Right ventricle myocardium inferior (tissue), 1 donor: ENCODE measurements at regions not wholly inside any gene's neighbourhood (a gene's known extent, or its start where the extent isn't known, plus 50 kb on each side); places are given as distances from the start of the nearest gene placed in this dataset.
"Not testable (repeated sequence)": the region's sequence is repeated elsewhere in the genome, so short reads cannot be mapped to it uniquely, and the experiment has no call there.

Experiments
- ATAC-seq: fragments of 200-7000 bp; cut with Tn5 transposase; one replicate; pipeline ENCODE4 v1.9.1; 2020; ENCODE audit warnings: mild to moderate bottlenecking, moderate library complexity
- DNase-seq: peaks from one replicate; pipeline ENCODE4 v3.0.0; 2021; ENCODE audit errors: missing footprints
- intact Hi-C: fragments of 100-400 bp; cut with DNase I; formaldehyde crosslinking; loops from one replicate; pipeline ENCODE4 v1.11.0; 2022
- donor health status: DM: no; HTN: yes; CAD: no; lungs with severe emphysema.

DNA sequence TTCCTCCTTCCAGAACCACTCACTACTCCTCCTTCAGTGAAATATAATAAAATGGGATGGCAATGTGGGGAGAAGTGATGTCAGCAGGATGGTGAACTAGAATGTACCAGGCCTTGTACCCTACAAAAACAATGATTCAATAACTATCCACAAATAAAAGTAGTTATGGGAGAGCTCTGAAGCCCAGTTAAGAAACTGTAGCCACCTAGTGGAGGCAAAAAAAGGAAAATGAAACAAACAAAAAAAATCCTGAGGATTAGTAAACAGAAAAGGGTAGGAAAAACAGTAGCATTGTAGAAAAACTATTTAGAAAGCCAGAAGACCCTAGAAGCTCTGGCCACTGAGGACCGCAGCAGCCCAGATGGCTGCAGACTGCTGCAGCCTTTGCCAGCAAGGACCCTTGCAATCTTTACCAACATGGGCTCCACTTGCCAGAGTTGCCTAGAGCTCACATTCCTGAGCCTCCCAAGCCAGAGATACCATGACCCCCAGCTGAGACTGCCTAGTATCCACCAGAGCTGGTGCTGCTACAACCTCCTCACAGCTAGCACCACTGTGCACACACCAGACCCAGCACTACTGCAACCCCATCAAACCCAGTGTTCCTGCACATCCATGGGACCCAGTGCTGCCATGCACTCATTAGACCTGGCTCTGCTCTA, 259.7 kb upstream of the MSX2 start:
- no peak for ATAC-seq
- no peak for DNase-seq
- intact Hi-C loops = no loop called here

- ATAC-seq, intact Hi-C loops, DNase-seq: not testable (repeated sequence)
These were observed 252.9 kb upstream of the MSX2 start for GRCh38 chr5:174471528-174471927.

GRCh38 chr5:174472956-174473355, 251.4 kb upstream of the MSX2 start:
- no peak for ATAC-seq
- no peak for DNase-seq
- intact Hi-C loops = no loop called here

DNA sequence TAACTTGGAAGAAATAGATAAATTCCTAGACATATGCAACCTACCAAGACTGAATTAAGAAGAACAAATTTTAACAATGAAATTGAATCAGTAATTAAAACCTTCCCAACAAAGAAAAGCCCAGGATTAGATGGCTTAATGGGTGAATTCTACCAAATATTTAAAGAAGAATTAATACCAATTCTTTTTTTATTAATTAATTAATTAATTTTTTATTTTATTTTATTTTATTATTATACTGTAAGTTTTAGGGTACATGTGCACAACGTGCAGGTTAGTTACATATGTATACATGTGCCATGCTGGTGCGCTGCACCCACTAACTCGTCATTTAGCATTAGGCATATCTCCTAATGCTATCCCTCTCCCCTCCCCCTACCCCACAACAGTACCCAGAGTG, 248.4 kb upstream of the MSX2 start:
- DNase-seq, ATAC-seq, intact Hi-C loops: not testable (repeated sequence)

DNA sequence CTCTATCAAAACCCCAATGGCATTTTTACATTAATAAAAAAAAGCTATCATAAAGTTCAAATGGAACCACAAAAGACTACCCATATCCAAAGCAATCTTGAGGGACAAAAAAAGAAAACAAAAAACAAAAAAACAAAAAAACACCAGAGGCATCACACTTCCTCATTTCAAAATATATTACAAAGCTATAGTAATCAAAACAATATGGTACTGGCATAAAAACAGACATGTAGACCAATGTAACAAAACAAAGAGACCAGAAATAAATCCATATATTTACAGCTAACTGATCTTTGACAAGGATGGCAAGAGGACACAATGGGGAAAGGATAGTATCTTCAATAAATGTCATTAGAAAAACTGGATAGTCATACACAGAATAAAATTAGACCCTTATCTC, 245.1 kb upstream of the MSX2 start:
- intact Hi-C loops = no loop called here
- DNase-seq (no peak), ATAC-seq (no peak)

GRCh38 chr5:174481737-174482136, 242.6 kb upstream of the MSX2 start:
- no peak for ATAC-seq
- intact Hi-C loops = no loop called here
- DNase-seq = no peak

- intact Hi-C loops = no loop called here
- DNase-seq = no peak
- ATAC-seq = no peak
These were observed 241.8 kb upstream of the MSX2 start for GRCh38 chr5:174482607-174483024.

DNA sequence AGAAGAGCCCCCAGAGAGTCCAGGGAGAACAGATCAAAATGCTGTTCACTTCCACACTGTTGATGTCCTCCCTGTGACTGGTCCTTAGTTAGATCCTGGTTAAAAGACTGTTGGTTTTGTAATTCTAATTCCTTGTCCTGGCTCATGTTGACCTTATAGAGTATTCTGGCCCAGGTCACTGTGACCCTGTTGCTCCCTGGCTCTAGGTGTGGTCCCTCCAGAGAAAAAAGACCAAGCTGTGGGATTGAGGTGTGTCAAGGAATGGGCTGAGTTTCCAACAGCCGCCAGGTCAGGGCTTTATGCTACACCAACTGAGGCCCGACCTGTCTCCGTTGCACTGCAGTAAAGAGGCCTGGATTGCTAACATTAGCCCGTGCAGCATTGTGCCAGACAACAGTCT, 241.0 kb upstream of the MSX2 start:
- ATAC-seq (no peak), DNase-seq (no peak)
- intact Hi-C loops = no loop called here

- ATAC-seq (no peak), DNase-seq (no peak)
- intact Hi-C loops = no loop called here
These were observed 235.2 kb upstream of the MSX2 start for GRCh38 chr5:174489215-174489614.

GRCh38 chr5:174489920-174490597, 234.3 kb upstream of the MSX2 start:
- intact Hi-C loops = no loop called here
- no peak for ATAC-seq
- DNase-seq = peak; percentile 51

DNA sequence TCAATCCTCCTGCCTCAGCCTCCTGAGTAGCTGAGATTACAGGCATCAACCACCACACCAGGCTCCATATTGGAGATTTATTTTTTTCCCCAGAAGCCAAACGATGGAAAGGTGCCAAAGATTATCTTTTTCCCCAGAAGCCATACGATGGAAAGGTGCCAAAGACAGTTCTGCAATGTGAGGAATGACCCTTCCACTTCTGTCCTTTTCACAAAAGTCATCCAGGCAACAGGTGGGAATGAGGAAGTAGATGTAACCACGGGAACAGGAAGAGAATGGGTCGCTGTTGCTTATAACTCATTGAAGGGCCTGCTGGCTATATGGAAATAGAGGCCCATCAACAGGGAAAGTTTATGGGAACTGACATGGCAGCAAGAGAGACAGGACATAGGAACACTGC, 233.7 kb upstream of the MSX2 start:
- DNase-seq (no peak), ATAC-seq (no peak)
- intact Hi-C loops = no loop called here

- DNase-seq (no peak), ATAC-seq (no peak)
- intact Hi-C loops = no loop called here
These were observed 233.1 kb upstream of the MSX2 start for GRCh38 chr5:174491265-174491664.

- intact Hi-C loops = no loop called here
- no peak for DNase-seq
- no peak for ATAC-seq
These were observed 232.5 kb upstream of the MSX2 start for GRCh38 chr5:174491761-174492350.

DNA sequence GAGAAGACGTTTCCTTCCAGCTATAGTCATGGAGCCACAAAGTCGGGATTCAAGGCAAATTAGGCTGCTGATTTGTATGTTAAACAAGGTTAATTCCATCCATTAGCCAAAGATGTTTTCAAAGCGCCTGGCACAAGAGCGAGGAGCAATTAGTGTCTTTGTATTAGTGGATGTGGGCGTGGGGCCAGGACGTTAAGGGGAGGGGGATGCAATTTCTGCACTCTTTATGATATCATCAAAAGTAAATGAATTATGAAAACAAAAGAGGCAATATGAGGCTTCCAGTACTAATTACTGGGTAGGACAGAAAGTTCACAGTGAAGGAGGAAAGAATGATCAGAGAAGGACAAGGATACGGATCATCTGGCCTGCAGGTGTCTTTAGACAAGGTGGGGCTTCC, 230.9 kb upstream of the MSX2 start:
- ATAC-seq (no peak), DNase-seq (no peak)
- intact Hi-C loops = no loop called here

DNA sequence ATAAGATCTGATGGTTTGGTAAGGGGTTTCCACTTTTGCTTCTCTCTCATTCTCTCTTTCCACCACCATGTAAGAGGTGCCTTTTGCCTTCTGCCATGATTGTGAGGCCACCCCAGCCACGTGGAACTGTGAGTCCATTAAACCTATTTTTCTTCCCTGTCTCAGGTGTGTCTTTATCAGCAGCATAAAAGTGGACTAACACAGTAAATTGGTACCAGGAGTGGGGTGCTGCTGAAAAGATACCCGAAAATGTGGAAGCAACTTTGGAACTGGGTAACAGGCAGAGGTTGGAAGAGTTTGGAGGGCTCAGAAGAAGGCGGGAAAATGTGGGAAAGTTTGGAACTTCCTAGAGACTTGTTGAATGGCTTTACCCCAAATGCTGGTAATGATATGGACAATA, 226.4 kb upstream of the MSX2 start:
- ATAC-seq, DNase-seq, intact Hi-C loops: not testable (repeated sequence)

DNA sequence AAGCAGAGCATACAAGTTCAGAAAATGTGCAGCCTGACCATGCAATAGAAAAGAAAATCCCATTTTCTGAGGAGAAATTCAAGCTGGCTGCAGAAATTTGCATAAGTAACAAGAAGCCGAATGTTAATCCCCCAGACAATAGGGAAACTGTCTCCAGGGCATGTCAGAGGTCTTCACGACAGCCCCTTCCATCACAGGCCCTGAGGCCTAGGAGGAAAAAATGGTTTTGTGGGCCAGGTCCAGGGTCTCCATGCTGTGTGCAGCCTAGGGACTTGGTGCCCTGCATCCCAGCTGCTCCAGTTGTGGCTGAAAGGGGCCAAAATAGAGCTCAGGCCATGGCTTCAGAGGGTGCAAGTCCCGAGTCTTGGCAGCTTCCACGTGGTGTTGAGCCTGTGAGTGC, 225.8 kb upstream of the MSX2 start:
- DNase-seq, intact Hi-C loops, ATAC-seq: not testable (repeated sequence)

DNA sequence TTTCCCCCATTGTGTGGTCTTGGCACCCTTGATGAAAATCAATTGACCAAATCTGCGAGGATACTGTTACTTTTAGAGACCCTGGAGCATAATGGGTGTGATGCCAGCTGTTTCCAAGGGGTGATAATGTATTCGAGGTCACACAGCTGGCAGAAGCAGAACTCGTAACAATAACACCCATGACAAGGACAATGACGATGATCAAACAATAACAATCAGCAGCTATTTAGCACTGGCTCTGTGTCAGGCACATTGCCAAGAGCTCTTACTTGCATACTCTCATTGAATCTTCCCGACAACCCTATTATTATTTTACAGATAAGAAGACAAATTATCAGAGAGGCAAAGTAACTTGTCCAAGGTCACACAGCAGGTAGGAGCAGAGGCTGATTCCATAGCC, 223.7 kb upstream of the MSX2 start:
- intact Hi-C loops = no loop called here
- no peak for ATAC-seq
- no peak for DNase-seq

DNA sequence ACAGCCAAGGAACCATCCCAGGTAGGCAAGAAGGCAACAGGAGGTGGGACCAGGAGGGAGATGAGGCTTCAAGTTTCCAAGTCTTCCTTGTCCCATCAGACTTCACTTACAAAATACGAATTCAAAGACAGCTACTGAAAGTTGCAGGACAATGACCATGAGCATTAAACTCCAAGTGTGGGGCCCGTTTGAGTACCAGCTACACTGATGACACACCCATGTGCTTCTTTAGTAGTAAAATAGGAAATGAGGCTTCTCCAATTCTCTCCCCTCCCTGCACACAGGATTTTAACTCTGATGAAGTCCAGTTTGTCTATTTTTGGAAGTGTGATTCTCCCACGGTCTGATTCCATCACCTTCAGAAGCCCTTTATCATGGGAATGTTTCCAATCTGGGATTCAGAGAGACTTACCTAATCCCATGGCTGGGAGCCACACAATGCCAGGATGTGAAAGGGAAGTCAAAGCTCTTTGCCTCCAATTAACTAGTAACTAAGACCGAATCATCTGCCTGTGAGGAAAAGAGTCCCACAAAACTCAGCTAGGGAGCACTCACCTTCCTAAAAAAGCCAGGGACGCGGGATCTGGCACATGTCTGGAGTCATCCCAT, 222.8 kb upstream of the MSX2 start:
- intact Hi-C loops = no loop called here
- no peak for DNase-seq
- ATAC-seq = no peak

DNA sequence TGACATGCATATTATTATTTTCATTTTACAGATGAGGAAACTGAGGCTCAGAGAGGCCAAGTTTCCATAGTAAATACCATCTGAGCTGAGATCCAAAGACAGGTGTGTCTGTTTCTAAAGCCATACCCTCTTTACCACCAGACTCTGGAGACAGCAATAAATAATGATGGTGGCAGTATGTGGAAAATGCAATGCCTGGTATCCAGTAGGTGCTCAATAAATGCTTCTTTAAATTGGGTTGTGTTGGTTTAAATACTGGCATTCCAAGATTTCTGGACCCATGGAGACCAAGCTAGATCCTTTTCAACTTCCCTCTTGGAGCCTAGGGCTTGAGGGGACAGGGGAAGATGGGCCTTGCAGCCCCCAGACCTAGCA, 221.3 kb upstream of the MSX2 start:
- DNase-seq (no peak), ATAC-seq (no peak)
- intact Hi-C loops = no loop called here
